ENCODE measurements at regions not wholly inside any gene's neighbourhood (a gene's known extent, or its start where the extent isn't known, plus 50 kb on each side); places are given as distances from the start of the nearest gene placed in this dataset.

DNA sequence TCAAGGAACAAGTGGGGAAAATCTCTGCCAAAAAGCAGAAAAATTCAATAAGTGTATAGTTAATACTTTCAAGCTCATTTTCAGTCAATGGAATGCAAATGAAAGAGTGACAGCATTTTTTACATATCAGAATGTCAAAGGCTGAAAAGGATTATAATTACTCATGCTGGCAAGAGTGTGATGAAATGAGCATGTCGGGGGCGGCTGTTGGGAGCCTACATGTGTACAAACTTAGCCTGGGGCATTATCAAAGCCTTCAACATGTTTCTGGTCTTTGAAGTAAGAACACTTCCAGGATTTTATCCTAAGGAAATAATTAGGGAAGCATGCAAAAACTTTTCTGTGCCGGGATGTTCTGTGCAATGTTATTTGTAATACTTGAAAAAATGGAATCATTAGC lies 221.7 kb upstream of the LYZL1 start:
- Histone ChIP-seq H3K4me3 (ENCODE audit: low read depth, low read length) (no peak overlapping the region), H3K27me3 (ENCODE audit: insufficient read depth, low read depth, severe bottlenecking) (no peaks in the 10 kb centered on the region), H3K36me3 (no peaks in the 10 kb centered on the region), H3K27ac (no peak overlapping the region), H3K9me3 (ENCODE audit: severe bottlenecking) (no peaks in the 10 kb centered on the region)
- DNase-seq: no peak
- TF ChIP-seq CTCF (IDR thresholded peaks at IDR 0.05; ENCODE audit: low read depth, low read length): no peak

DNA sequence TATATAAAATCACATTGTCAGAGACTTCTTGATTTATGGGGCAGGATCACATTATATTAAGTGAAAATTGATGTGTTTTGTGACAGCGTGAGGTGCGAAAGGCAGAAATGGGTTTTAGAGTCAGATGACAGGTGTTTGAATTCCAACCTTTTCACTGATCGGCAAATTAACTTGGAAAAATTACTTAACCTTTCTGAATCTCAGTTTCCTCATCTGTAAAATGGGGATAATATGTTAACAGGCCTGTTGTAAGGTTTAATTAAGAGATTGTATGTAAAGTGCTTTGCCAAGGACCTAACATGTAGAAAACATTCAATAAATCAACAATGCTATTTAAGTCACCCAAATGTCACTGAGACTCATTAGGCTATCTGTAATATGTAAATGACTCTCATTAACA lies 221.2 kb upstream of the LYZL1 start:
- no peak for DNase-seq

DNA sequence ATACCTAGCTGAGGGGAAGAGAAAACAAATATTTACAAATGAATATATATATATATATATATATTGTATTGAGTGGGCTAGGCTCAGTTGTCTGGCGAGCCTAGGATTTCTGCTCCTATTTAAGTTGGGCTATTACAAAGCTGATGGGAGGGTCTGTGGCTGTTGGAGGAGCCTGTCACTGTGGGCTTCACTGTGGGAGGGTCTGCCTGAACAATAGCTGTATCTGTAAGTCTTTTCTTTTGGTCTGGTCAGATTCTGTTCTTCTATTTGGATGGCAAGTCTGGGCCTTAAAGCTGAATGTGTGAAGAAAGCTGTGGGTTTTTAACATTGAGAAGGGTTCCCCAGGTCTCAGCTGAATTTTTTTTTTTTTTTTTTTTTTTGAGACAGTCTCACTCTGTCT lies 220.6 kb upstream of the LYZL1 start:
- no peak overlapping the region for H3K4me3 ChIP-seq (ENCODE audit: low read depth, low read length)

More for the DNA sequence above, 221.2 kb upstream of the LYZL1 start:
- Histone ChIP-seq H3K27me3 (ENCODE audit: insufficient read depth, low read depth, severe bottlenecking) (no peaks in the 10 kb centered on the region), H3K9me3 (ENCODE audit: severe bottlenecking) (no peaks in the 10 kb centered on the region), H3K36me3 (no peaks in the 10 kb centered on the region), H3K4me3 (ENCODE audit: low read depth, low read length) (no peak overlapping the region), H3K27ac (no peak overlapping the region)
- TF ChIP-seq CTCF (IDR thresholded peaks at IDR 0.05; ENCODE audit: low read depth, low read length): no peak

DNA sequence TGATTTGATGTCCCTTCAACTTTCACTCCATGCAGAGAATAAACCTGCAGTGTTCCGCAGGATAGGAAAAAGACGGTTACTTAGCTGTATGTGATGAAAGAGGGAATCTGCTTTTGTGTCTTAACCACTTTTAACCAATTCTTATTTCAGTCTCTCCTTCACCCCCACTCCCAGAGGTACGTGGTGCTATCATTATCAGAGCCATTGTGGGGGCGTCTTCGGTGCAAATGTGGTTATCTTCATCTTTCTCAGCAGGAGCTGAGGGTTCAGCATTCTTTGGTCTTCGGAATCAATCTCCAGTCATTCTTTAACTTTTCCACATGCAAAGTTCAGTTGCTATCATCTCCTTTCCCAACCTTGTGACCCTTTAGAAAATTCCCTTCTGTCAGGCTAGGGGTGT lies 219.9 kb upstream of the LYZL1 start:
- H3K9me3 ChIP-seq (ENCODE audit: severe bottlenecking): no peaks in the 10 kb centered on the region
- H3K4me3 ChIP-seq (ENCODE audit: low read depth, low read length): no peak overlapping the region
- no peak overlapping the region for H3K27ac ChIP-seq
- no peak for DNase-seq
- no peaks in the 10 kb centered on the region for H3K36me3 ChIP-seq
- H3K27me3 ChIP-seq (ENCODE audit: insufficient read depth, low read depth, severe bottlenecking): no peaks in the 10 kb centered on the region
- no peak for TF ChIP-seq CTCF (IDR thresholded peaks at IDR 0.05; ENCODE audit: low read depth, low read length)

More for the DNA sequence above, 220.6 kb upstream of the LYZL1 start:
- H3K36me3 ChIP-seq: no peaks in the 10 kb centered on the region
- DNase-seq: no peak
- no peaks in the 10 kb centered on the region for H3K9me3 ChIP-seq (ENCODE audit: severe bottlenecking)
- no peaks in the 10 kb centered on the region for H3K27me3 ChIP-seq (ENCODE audit: insufficient read depth, low read depth, severe bottlenecking)
- H3K27ac ChIP-seq: no peak overlapping the region
- no peak for TF ChIP-seq CTCF (IDR thresholded peaks at IDR 0.05; ENCODE audit: low read depth, low read length)

GRCh38 chr10:29069941-29070340 lies 218.9 kb upstream of the LYZL1 start:
- Histone ChIP-seq H3K36me3 (no peaks in the 10 kb centered on the region), H3K9me3 (ENCODE audit: severe bottlenecking) (no peaks in the 10 kb centered on the region), H3K27me3 (ENCODE audit: insufficient read depth, low read depth, severe bottlenecking) (no peaks in the 10 kb centered on the region), H3K27ac (no peak overlapping the region), H3K4me3 (ENCODE audit: low read depth, low read length) (no peak overlapping the region)
- no peak for DNase-seq
- TF ChIP-seq CTCF (IDR thresholded peaks at IDR 0.05; ENCODE audit: low read depth, low read length): no peak

GRCh38 chr10:29078919-29079318 lies 210.0 kb upstream of the LYZL1 start:
- Histone ChIP-seq H3K4me3 (ENCODE audit: low read depth, low read length) (no peak overlapping the region), H3K27me3 (ENCODE audit: insufficient read depth, low read depth, severe bottlenecking) (no peaks in the 10 kb centered on the region), H3K27ac (no peak overlapping the region), H3K36me3 (no peaks in the 10 kb centered on the region), H3K9me3 (ENCODE audit: severe bottlenecking) (no peaks in the 10 kb centered on the region)
- no peak for TF ChIP-seq CTCF (IDR thresholded peaks at IDR 0.05; ENCODE audit: low read depth, low read length)
- DNase-seq: peak; percentile 11

Measured in WERI-Rb-1 (cell line).